CD8-positive, alpha-beta memory T cell (primary cell): ENCODE measurements at regions not wholly inside any gene's neighbourhood (a gene's known extent, or its start where the extent isn't known, plus 50 kb on each side); places are given as distances from the start of the nearest gene placed in this dataset.
"Not testable (repeated sequence)": the region's sequence is repeated elsewhere in the genome, so short reads cannot be mapped to it uniquely, and the experiment has no call there.

Experiments
- CTCF ChIA-PET: fragments of 350-600 bp; sonication (Branson Sonifier 250); formaldehyde crosslinking; loops from one replicate; lab custom pipeline; 2021; ENCODE audit warnings: antibody characterized with exemption; lab: Charles Lee
- POLR2A ChIA-PET: fragments of 350-600 bp; sonication (Branson Sonifier 250); formaldehyde crosslinking; loops from one replicate; lab custom pipeline; 2021; ENCODE audit warnings: antibody characterized with exemption; lab: Charles Lee
- DNase-seq, 5 donors: peaks; one replicate each; pipeline versions ENCODE4 v3.0.0 to v3.0.0-alpha.2; 2020 to 2022; ENCODE audit warnings: mixed read lengths in 1 of 5
- H3K27ac ChIP-seq: one replicate; pipeline ENCODE4 v1.7.0; 2013; ENCODE audit warnings: low read depth, mild to moderate bottlenecking, low read length, moderate library complexity
- H3K27me3 ChIP-seq: 2 replicates; pipeline ENCODE4 v1.7.0; 2013; ENCODE audit warnings: low read length, mild to moderate bottlenecking; ENCODE audit not compliant: insufficient read depth, poor library complexity, severe bottlenecking
- H3K36me3 ChIP-seq: 2 replicates; pipeline ENCODE4 v1.7.0; 2013; ENCODE audit warnings: mild to moderate bottlenecking, low read length, moderate library complexity; ENCODE audit not compliant: insufficient read depth
- H3K4me1 ChIP-seq: 2 replicates; pipeline ENCODE4 v1.7.0; 2013; ENCODE audit warnings: mild to moderate bottlenecking, low read length, moderate library complexity; ENCODE audit not compliant: insufficient read depth
- H3K4me3 ChIP-seq: 2 replicates; pipeline ENCODE4 v1.7.0; 2013; ENCODE audit warnings: mild to moderate bottlenecking, low read length
- H3K9me3 ChIP-seq: 2 replicates; pipeline ENCODE4 v1.7.0; 2013; ENCODE audit warnings: mild to moderate bottlenecking, low read length
- H3K27ac Mint-ChIP-seq, 8 donors: one replicate each; pipeline ENCODE4 v1.8.0; 2020 to 2021; ENCODE audit warnings: mixed read lengths in 8 of 8, mild to moderate bottlenecking in 6 of 8, inconsistent platforms in 3 of 8, moderate library complexity in 3 of 8
- H3K27me3 Mint-ChIP-seq, 2 donors: one replicate each; pipeline ENCODE4 v1.8.0; 2020 to 2021; ENCODE audit warnings: mixed read lengths in 2 of 2, mild to moderate bottlenecking in 1 of 2, moderate library complexity in 1 of 2
- H3K36me3 Mint-ChIP-seq, 3 donors: one replicate each; pipeline ENCODE4 v1.8.0; 2020 to 2021; ENCODE audit warnings: mixed read lengths in 3 of 3, inconsistent platforms in 1 of 3, mild to moderate bottlenecking in 1 of 3
- H3K4me1 Mint-ChIP-seq, 3 donors: one replicate each; pipeline ENCODE4 v1.8.0; 2020 to 2021; ENCODE audit warnings: mixed read lengths in 3 of 3, inconsistent platforms in 1 of 3, mild to moderate bottlenecking in 1 of 3
- H3K4me3 Mint-ChIP-seq, 7 donors: one replicate each; pipeline ENCODE4 v1.8.0; 2020 to 2021; ENCODE audit warnings: mixed read lengths in 7 of 7, mild to moderate bottlenecking in 6 of 7, moderate library complexity in 4 of 7, inconsistent platforms in 2 of 7
- H3K9me3 Mint-ChIP-seq, 5 donors: one replicate each; pipeline ENCODE4 v1.8.0; 2020 to 2022; ENCODE audit warnings: mixed read lengths in 5 of 5, mild to moderate bottlenecking in 3 of 5, moderate library complexity in 2 of 5, inconsistent platforms in 1 of 5

GRCh38 chr20:1730981-1731711 is 73.6 kb upstream of the SIRPG start:
- H3K9me3 Mint-ChIP-seq, H3K27me3 ChIP-seq, POLR2A ChIA-PET, H3K27ac ChIP-seq, H3K36me3 ChIP-seq, H3K27me3 Mint-ChIP-seq, H3K9me3 ChIP-seq, H3K36me3 Mint-ChIP-seq: not testable (repeated sequence)
- peak overlapping the region; percentile 37 to 87 (median 74) for H3K4me3 Mint-ChIP-seq
- peak overlapping the region in 7 of 8 donors; percentile 15 to 94 (median 88) for H3K27ac Mint-ChIP-seq
- peaks cover 7 to 14% (median 7%) of the 10 kb centered on the region in 3 donors for H3K4me1 Mint-ChIP-seq
- Histone ChIP-seq H3K4me3 (peak overlapping the region; percentile 38), H3K4me1 (peaks cover 24% of the 10 kb centered on the region)
- peak in 1 of 5 donors; percentile 38 for DNase-seq
- CTCF ChIA-PET, result interaction anchor here (0.7 to 2.4 kb wide), 5 partner anchors 46 to 265 kb away, joined by 3 to 5 read pairs (median 3); no protein-coding TSS in a partner anchor

- H3K4me1 ChIP-seq, result peaks cover 16% of the 10 kb centered on the region
- H3K9me3 ChIP-seq, H3K4me1 Mint-ChIP-seq, H3K36me3 Mint-ChIP-seq, H3K4me3 Mint-ChIP-seq, H3K27me3 ChIP-seq, DNase-seq, H3K27ac ChIP-seq, CTCF ChIA-PET, H3K36me3 ChIP-seq, H3K4me3 ChIP-seq, H3K9me3 Mint-ChIP-seq, H3K27me3 Mint-ChIP-seq, POLR2A ChIA-PET, H3K27ac Mint-ChIP-seq: not testable (repeated sequence)
Measured at GRCh38 chr20:1727303-1727702, 69.7 kb upstream of the SIRPG start.

GRCh38 chr20:1724901-1725300 is 67.3 kb upstream of the SIRPG start:
- Mint-ChIP-seq H3K4me1 (peaks cover 0 to 3% (median 1%) of the 10 kb centered on the region in 3 donors), H3K9me3 (peaks cover 0 to 7% (median 6%) of the 10 kb centered on the region in 5 donors), H3K4me3 (no peak overlapping the region), H3K27me3 (no peaks in the 10 kb centered on the region), H3K27ac (no peak overlapping the region), H3K36me3 (peaks cover 0 to 2% (median 0%) of the 10 kb centered on the region in 3 donors)
- Histone ChIP-seq H3K4me3 (no peak overlapping the region), H3K9me3 (no peaks in the 10 kb centered on the region), H3K4me1 (no peaks in the 10 kb centered on the region), H3K36me3 (no peaks in the 10 kb centered on the region), H3K27ac (no peak overlapping the region), H3K27me3 (no peaks in the 10 kb centered on the region)
- POLR2A ChIA-PET, result no interaction called here
- DNase-seq, result no peak
- CTCF ChIA-PET, result interaction anchor here (1.8 kb wide), 1 partner anchor 10 kb away, joined by 6 read pairs; no protein-coding TSS in a partner anchor

GRCh38 chr20:1722513-1723050 is 65.0 kb upstream of the SIRPG start:
- H3K27ac ChIP-seq, result no peak overlapping the region

GRCh38 chr20:1721687-1722512 is 64.3 kb upstream of the SIRPG start:
- Mint-ChIP-seq H3K4me1 (peaks cover 0 to 3% (median 1%) of the 10 kb centered on the region in 3 donors), H3K27ac (peak overlapping the region in 2 of 8 donors; percentile 38 to 49), H3K36me3 (peaks cover 0 to 2% (median 0%) of the 10 kb centered on the region in 3 donors), H3K27me3 (no peaks in the 10 kb centered on the region), H3K9me3 (peaks cover 0 to 7% (median 6%) of the 10 kb centered on the region in 5 donors), H3K4me3 (no peak overlapping the region)
- ChIA-PET CTCF (no interaction called here), POLR2A (no interaction called here)
- no peak overlapping the region for H3K27ac ChIP-seq
- H3K9me3 ChIP-seq, result no peaks in the 10 kb centered on the region
- H3K36me3 ChIP-seq, result no peaks in the 10 kb centered on the region
- no peak for DNase-seq
- H3K4me3 ChIP-seq, result no peak overlapping the region
- H3K27me3 ChIP-seq, result no peaks in the 10 kb centered on the region
- no peaks in the 10 kb centered on the region for H3K4me1 ChIP-seq

More at GRCh38 chr20:1722513-1723050, 65.0 kb upstream of the SIRPG start:
- CTCF ChIA-PET, result no interaction called here
- POLR2A ChIA-PET, result no interaction called here
- no peaks in the 10 kb centered on the region for H3K27me3 ChIP-seq
- H3K36me3 ChIP-seq, result no peaks in the 10 kb centered on the region
- no peaks in the 10 kb centered on the region for H3K9me3 ChIP-seq
- Mint-ChIP-seq H3K9me3 (peaks cover 0 to 7% (median 6%) of the 10 kb centered on the region in 5 donors), H3K4me1 (peaks cover 0 to 3% (median 1%) of the 10 kb centered on the region in 3 donors), H3K4me3 (no peak overlapping the region), H3K27me3 (no peaks in the 10 kb centered on the region), H3K27ac (peak overlapping the region in 2 of 8 donors; percentile 38 to 49), H3K36me3 (peaks cover 0 to 2% (median 0%) of the 10 kb centered on the region in 3 donors)
- H3K4me1 ChIP-seq, result no peaks in the 10 kb centered on the region
- no peak for DNase-seq
- no peak overlapping the region for H3K4me3 ChIP-seq

GRCh38 chr20:1720845-1721475 is 63.4 kb upstream of the SIRPG start:
- Mint-ChIP-seq H3K36me3 (peaks cover 0 to 2% (median 0%) of the 10 kb centered on the region in 3 donors), H3K27me3 (no peaks in the 10 kb centered on the region), H3K4me3 (no peak overlapping the region), H3K4me1 (peaks cover 0 to 3% (median 1%) of the 10 kb centered on the region in 3 donors), H3K9me3 (peaks cover 0 to 7% (median 6%) of the 10 kb centered on the region in 5 donors), H3K27ac (no peak overlapping the region)
- Histone ChIP-seq H3K36me3 (no peaks in the 10 kb centered on the region), H3K4me3 (no peak overlapping the region), H3K9me3 (no peaks in the 10 kb centered on the region), H3K27me3 (no peaks in the 10 kb centered on the region), H3K4me1 (no peaks in the 10 kb centered on the region), H3K27ac (no peak overlapping the region)
- ChIA-PET POLR2A (no interaction called here), CTCF (no interaction called here)
- DNase-seq, result no peak

GRCh38 chr20:1720226-1720625 is 62.6 kb upstream of the SIRPG start:
- Mint-ChIP-seq H3K27ac (no peak overlapping the region), H3K9me3 (peaks cover 0 to 7% (median 6%) of the 10 kb centered on the region in 5 donors), H3K4me1 (peaks cover 0 to 3% (median 1%) of the 10 kb centered on the region in 3 donors), H3K27me3 (no peaks in the 10 kb centered on the region), H3K4me3 (no peak overlapping the region), H3K36me3 (peaks cover 0 to 4% (median 0%) of the 10 kb centered on the region in 3 donors)
- POLR2A ChIA-PET, result no interaction called here
- Histone ChIP-seq H3K4me3 (no peak overlapping the region), H3K36me3 (no peaks in the 10 kb centered on the region), H3K9me3 (no peaks in the 10 kb centered on the region), H3K4me1 (no peaks in the 10 kb centered on the region), H3K27me3 (no peaks in the 10 kb centered on the region), H3K27ac (no peak overlapping the region)
- DNase-seq, result no peak
- CTCF ChIA-PET, result no interaction called here
